ENCODE measurements at regions not wholly inside any gene's neighbourhood (a gene's known extent, or its start where the extent isn't known, plus 50 kb on each side); places are given as distances from the start of the nearest gene placed in this dataset.

DNA sequence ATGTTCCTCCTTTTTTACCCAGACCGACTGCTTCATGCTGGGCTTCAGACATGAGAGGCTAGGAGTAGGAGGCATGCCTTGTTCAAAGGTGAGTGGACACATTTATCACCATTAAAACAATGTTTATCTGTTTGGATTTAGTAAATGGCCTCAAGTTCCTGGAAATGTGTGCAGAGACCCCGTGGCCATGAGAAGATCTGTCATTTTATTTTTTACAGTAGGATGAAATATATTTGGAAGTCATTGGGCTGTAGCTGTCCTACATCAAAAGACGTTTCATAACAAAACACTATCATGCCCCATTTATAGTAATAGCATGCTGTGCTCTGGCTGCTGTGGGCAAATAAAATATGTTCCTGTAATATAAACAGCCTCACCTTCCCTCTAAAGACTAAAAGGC lies 403.9 kb upstream of the TNP1 start:
- TF ChIP-seq HDAC2 (IDR thresholded peaks at IDR 0.05) = no peak
- TF ChIP-seq HDGF (IDR thresholded peaks at IDR 0.05) = no peak

Measured in GM12878 (cell line).